PC-3 (cell line): ENCODE measurements at regions not wholly inside any gene's neighbourhood (a gene's known extent, or its start where the extent isn't known, plus 50 kb on each side); places are given as distances from the start of the nearest gene placed in this dataset.

Source experiments
- CTCF ChIP-seq: fragments of 300-600 bp; sonication (generic); conservative IDR thresholded peaks from 2 replicates; pipeline ENCODE4 v1.5.1; 2017; ENCODE audit warnings: antibody characterized with exemption, low read depth, mild to moderate bottlenecking, low read length
- EZH2 ChIP-seq: fragments of 300-600 bp; sonication (generic); IDR thresholded peaks from one replicate; pipeline ENCODE4 v1.6.1; 2017; ENCODE audit warnings: antibody characterized with exemption, mild to moderate bottlenecking, low read length; ENCODE audit not compliant: unreplicated experiment
- EZH2phosphoT487 ChIP-seq: fragments of 300-600 bp; sonication (generic); IDR thresholded peaks from 2 replicates; pipeline ENCODE4 v1.6.1; 2018; ENCODE audit warnings: mild to moderate bottlenecking, antibody characterized with exemption, low read length, borderline replicate concordance

- TF ChIP-seq CTCF (no peak), EZH2phosphoT487 (no peak), EZH2 (no peak)
These were observed 124.4 kb downstream of the TOMM20 start for GRCh38 chr1:235004276-235004675.
